ENCODE measurements at regions not wholly inside any gene's neighbourhood (a gene's known extent, or its start where the extent isn't known, plus 50 kb on each side); places are given as distances from the start of the nearest gene placed in this dataset.
A peak's percentile ranks its signal among the peaks of the same experiment; 100 is the strongest.

GRCh38 chr18:71020342-71021029 is 731.6 kb downstream of the SOCS6 start:
- peak; percentile 18 for DNase-seq (ENCODE audit: low read depth)

GRCh38 chr18:71018816-71019215 is 730.0 kb downstream of the SOCS6 start:
- DNase-seq (ENCODE audit: low read depth): no peak

GRCh38 chr18:71012789-71013188 is 723.9 kb downstream of the SOCS6 start:
- no peak for DNase-seq (ENCODE audit: low read depth)

DNA sequence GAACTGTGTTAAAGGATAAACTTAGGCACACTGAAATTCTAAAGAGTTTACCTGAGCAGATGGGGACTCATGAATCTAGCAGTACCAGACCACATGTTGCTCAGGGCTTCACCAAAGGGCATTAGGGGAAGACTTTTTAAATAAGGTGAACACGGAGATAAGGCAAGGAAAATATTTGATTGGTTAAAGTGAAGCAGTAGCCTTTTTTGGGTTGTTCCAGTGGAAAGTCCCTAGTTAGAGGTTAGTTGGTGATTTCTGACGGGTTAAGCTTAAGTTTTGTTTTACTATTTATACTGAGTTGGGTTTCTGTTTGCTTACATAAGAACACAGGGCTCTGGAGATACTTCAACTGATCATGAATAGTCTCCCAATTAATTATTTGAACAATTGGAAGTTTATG is 722.5 kb downstream of the SOCS6 start:
- DNase-seq (ENCODE audit: low read depth): no peak

GRCh38 chr18:71008257-71008656 is 719.4 kb downstream of the SOCS6 start:
- no peak for DNase-seq (ENCODE audit: low read depth)

GRCh38 chr18:71001597-71001996 is 712.8 kb downstream of the SOCS6 start:
- peak; percentile 73 for DNase-seq (ENCODE audit: low read depth)

DNA sequence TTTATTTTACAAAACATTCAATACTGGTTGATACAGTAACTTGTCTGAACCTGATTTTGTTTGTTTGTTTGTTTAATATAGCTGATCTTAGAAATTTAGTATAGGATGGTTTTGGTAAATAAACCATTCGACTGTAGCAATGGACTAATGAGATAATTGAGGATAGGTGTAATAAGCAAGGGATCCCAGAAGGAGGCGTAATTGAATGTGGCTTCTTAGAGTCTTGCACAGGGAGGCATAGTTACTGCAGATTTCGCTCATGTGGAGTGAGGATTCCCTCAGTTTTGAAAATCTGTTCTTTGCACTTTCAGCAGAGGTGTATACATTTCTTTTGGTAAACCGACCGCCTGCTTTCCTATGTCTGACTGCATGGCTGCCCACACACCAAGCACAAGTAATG is 709.6 kb downstream of the SOCS6 start:
- DNase-seq (ENCODE audit: low read depth): no peak

DNA sequence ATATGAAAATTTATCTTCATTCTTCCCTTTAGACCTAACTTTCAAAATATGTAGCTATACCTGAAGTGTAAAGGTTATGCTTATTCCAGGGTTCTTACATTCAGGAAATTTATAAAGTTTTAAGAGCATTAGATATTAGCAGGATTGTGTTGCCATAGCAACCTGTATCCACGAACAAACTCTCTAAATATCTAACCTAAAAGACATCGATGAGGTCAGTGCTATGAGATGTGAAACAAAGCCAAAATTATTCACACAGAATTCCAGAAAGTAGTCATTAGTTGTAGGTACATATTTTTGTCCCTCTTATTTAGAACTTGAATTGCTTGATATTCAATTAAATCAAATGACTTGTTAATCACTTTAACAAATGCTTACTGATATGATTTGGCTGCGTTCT is 705.3 kb downstream of the SOCS6 start:
- DNase-seq (ENCODE audit: low read depth): no peak

- peak; percentile 41 for DNase-seq (ENCODE audit: low read depth)
Observed at GRCh38 chr18:70991577-70991976, 702.7 kb downstream of the SOCS6 start.

GRCh38 chr18:70985948-70986347 is 697.1 kb downstream of the SOCS6 start:
- no peak for DNase-seq (ENCODE audit: low read depth)

- no peak for DNase-seq (ENCODE audit: low read depth)
Observed at GRCh38 chr18:70982292-70982691, 693.4 kb downstream of the SOCS6 start.

GRCh38 chr18:70981400-70982140 is 692.7 kb downstream of the SOCS6 start:
- no peak for DNase-seq (ENCODE audit: low read depth)

GRCh38 chr18:70973626-70974025 is 684.8 kb downstream of the SOCS6 start:
- DNase-seq (ENCODE audit: low read depth): no peak

GRCh38 chr18:70966419-70966818 is 677.6 kb downstream of the SOCS6 start:
- no peak for DNase-seq (ENCODE audit: low read depth)

- DNase-seq (ENCODE audit: low read depth): no peak
Observed at GRCh38 chr18:70961939-70962338, 673.1 kb downstream of the SOCS6 start.

DNA sequence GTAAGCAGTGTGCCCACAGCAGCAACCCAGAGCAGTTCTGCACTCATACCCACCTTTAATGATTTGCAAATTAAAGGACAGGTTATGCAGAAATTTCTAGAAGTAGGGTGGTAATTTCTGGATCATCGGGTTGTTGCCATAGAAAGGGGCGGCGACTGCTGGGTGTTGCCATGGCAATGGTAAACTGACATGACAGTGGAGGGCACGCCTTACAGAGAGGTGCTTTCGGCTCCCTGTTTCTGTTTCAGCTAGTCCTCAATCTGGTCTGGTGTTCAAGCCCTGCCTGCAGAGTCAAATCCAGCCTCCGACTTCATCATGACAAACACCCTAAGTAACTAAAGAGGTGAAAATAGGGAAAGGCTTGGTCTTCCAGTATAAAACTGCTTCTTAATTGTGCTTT is 667.7 kb downstream of the SOCS6 start:
- no peak for DNase-seq (ENCODE audit: low read depth)

DNA sequence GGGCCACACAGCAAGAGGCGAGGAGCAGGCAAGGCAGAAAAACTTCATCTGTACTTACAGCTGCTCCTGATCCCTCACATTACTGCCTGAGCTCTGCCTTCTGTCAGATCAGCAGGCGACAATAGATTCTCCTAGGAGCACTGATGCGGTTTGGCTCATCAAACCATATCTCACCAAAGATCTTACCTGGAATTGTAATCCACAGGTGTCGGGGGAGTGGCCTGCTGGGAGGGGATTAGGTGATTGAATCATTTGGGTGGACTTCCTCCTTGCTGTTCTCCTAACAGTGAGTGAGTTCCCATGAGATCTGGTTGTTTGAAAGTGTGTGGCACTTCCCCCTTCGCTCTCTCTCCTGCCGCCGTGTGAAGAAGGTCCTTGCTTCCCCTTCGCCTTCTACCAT is 647.3 kb downstream of the SOCS6 start:
- DNase-seq (ENCODE audit: low read depth): no peak

- peak; percentile 32 for DNase-seq (ENCODE audit: low read depth)
Observed at GRCh38 chr18:70931942-70932814, 643.3 kb downstream of the SOCS6 start.

- DNase-seq (ENCODE audit: low read depth): no peak
Observed at GRCh38 chr18:70920840-70921374, 632.1 kb downstream of the SOCS6 start.

- no peak for DNase-seq (ENCODE audit: low read depth)
Observed at GRCh38 chr18:70907673-70908072, 618.8 kb downstream of the SOCS6 start.

DNA sequence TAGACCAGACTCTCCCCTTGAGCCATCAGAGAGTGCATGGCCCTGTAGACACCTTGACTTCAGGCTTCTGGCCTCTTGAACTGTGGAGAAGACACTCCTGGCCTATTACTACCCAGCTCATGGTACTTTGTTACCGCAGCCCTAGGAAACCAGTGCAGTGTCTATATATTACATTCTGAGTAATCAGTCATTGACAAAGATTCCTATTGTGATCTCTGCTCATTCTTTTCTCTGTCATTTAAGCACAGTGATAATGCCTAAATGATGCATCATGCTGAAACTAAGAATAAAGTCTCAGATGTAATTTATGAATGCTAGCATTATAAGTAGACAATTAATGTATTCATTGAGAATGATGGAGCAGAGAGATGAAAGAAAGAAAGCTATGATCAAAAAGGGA is 603.5 kb downstream of the SOCS6 start:
- DNase-seq (ENCODE audit: low read depth): no peak

GRCh38 chr18:70870292-70870691 is 581.4 kb downstream of the SOCS6 start:
- no peak for DNase-seq (ENCODE audit: low read depth)
